SK-MEL-5 (cell line): ENCODE measurements at regions not wholly inside any gene's neighbourhood (a gene's known extent, or its start where the extent isn't known, plus 50 kb on each side); places are given as distances from the start of the nearest gene placed in this dataset.
"Not testable (repeated sequence)": the region's sequence is repeated elsewhere in the genome, so short reads cannot be mapped to it uniquely, and the experiment has no call there.

Experiments
- DNase-seq: peaks from one replicate; pipeline ENCODE4 v3.0.0-alpha.2; 2016; ENCODE audit warnings: low read depth, low spot score
- in situ Hi-C: cut with HindIII; loops from 2 replicates; pipeline ENCODE4 v1.10.0; 2016; ENCODE audit warnings: low sequenced_read_pairs, high pct_unique_total_duplicates, low pct_unique_long_range_greater_than_20kb

DNA sequence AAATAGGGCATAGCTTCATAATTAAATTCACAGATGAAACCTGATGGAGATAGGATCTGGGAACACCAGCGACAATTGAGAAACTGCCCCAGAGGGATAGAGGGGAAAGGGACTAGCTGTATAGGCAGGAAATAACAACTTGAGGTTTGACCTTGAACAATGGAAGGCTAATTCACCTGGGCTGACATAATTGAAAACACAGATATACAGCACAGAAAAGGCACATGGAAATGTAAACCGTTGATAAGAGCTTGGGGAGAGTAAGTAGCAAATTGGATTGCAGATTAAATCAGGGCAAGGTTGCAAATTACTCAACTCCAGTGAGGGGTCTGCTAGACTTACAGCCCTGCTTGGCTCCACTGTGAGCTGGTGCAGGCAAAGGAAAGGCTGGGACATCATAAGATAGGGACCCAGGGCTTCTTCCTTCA, 246.7 kb downstream of the DLEU7 start:
- in situ Hi-C loops: no loop called here
- DNase-seq: no peak

- in situ Hi-C loops: no loop called here
- peak; percentile 39 for DNase-seq
These were observed 245.2 kb downstream of the DLEU7 start for GRCh38 chr13:50598338-50598737.

GRCh38 chr13:50599046-50599445, 244.4 kb downstream of the DLEU7 start:
- DNase-seq: no peak
- in situ Hi-C loops: no loop called here

DNA sequence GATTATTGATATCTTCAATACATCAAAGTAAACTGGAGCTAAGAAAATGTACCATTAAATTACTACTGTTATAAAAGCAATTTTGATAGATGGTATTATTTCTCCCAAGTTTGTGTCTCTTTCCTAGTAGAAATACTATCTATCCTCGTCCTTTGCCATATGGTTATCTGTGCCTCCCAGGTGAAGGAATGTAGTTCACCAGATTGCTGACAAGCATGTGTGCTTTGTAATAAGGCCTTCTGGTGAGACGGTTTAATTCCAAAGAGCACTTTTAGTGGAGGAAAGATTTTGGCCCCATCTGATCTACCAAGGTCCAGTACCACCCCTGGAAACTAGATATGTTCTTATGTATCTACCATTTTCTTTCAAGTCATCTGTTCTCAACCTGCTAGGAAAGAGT, 243.6 kb downstream of the DLEU7 start:
- no peak for DNase-seq

DNA sequence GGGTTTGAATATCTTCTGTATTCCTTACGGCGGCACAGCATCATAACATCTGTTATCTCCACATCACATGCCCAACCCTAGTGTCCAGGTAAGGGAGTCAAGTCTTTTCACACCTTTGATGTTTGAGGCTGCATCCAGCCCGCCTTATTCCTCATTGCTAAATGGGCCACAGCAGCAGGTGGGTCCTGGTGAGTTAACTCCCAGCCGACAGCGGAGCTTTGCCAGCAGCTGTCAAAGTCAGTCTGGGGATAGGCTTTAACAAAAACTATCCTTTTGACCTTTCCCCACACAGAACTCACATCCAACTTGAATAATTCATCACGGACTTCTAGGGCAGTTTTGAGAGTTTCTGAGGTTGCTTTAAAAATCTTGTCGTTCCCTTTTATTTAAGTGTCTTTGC, 235.1 kb downstream of the DLEU7 start:
- no peak for DNase-seq
- in situ Hi-C loops: no loop called here

More for the DNA sequence above, 243.6 kb downstream of the DLEU7 start:
- in situ Hi-C loops: no loop called here

GRCh38 chr13:50609011-50609410, 234.5 kb downstream of the DLEU7 start:
- DNase-seq: no peak
- in situ Hi-C loops: no loop called here

DNA sequence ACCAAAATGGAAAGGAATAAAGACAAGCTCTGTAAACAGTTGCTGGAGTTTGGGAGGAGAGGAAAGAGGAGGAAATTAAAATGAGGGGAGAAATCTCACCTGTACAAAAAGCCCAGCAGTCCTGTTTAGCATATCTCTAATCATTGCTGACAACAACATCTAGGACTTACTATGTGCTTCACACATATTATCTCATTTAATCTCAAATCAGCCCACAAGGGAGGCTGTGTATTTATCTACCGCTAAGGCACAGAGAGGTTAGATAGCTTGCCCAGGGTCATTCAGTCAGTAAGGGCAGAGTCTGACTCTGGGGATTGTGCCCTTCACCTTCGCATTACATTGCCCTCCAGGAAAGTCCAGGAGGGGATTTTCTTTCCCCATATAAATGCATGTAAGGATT, 233.3 kb downstream of the DLEU7 start:
- in situ Hi-C loops: no loop called here
- no peak for DNase-seq

GRCh38 chr13:50611117-50611781, 232.2 kb downstream of the DLEU7 start:
- DNase-seq: no peak
- in situ Hi-C loops: no loop called here

DNA sequence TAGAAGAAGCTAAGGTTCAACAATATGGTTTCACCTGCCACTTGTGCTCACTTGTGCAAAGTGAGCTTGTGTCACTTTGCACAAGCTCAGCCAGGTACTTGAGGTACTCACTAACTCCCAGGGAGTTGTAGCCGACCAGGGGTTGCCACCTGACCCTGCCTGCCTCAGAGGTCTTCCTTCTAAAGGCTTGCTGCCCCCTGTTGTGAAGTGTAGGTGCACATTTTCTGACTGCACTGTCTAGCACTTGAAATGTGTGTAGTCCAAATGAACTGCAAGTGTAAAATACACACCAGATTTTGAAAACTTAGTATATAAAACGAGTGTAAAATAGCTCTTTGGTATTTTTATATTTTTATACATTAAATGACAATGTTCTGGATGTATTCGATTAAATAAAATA, 230.8 kb downstream of the DLEU7 start:
- in situ Hi-C loops: no loop called here
- DNase-seq: no peak

GRCh38 chr13:50613356-50613831, 230.1 kb downstream of the DLEU7 start:
- no peak for DNase-seq
- in situ Hi-C loops: no loop called here

DNA sequence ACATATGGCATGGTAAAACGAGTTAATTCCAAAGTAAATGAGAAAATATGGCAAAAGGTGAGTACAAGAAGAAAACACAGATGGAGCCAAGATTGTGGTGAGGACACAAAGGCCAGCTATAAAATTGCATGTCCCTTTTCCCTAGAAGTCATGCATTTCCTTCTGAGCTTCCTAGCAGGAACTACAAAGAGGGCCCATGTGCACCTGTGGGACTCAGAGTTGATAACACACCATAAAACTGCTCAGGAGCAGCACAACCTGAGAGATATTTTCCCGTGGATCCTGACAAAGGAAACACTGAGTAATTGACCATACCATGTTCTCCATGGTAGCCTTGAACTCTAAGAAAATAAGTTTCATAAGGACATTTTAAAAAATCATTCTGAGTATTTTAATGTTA, 228.3 kb downstream of the DLEU7 start:
- no peak for DNase-seq
- in situ Hi-C loops: no loop called here

- in situ Hi-C loops: no loop called here
- no peak for DNase-seq
These were observed 227.4 kb downstream of the DLEU7 start for GRCh38 chr13:50616101-50616500.

DNA sequence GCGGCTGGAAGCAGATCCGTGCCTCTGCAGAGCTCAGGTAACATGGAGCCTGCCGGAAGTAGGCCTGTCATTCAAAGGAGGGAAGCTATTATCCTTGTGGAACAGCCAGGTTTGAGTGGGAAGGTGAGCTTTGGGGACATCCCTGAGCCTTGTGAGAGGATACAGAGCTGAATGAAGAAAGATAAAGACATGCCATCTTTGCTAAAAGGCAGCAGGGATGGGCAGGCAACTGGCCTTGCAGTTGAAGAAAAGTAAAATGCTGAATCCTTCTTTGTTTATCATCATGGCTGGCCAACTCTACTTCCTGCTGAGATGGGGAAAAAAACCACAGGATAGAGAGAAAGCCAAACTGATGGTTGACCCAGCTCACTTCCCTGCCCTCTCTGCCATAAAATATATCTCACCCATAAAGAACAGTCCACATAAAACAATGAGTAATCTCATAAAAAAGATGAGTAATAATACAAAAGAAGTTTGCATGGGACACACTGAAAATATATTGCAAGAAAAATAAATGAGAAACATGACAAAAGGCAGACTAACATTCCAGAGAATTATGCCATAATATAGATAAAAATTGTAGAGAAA, 226.3 kb downstream of the DLEU7 start:
- in situ Hi-C loops: no loop called here
- no peak for DNase-seq

DNA sequence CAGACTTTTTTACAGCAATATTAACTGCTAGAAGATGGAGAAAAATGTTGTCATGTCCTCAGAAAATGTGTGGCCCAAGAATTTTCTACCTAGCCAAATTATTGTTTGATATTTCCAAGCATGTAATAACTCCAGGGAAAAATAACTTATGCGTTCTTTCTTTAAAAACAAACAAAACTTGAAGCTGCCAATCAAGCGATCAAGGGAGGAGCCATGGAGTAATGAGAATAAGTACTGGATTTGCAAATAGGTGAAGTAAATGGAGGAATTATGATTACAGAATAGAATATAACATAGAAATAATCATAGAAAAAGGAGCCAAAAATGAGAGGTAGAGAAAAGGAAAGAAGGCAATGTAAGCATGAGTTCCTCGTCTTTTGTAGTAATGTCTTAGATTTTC, 225.3 kb downstream of the DLEU7 start:
- in situ Hi-C loops: no loop called here
- DNase-seq: no peak

- DNase-seq: peak; percentile 89
- in situ Hi-C loops: no loop called here
These were observed 217.4 kb downstream of the DLEU7 start for GRCh38 chr13:50626101-50626547.

DNA sequence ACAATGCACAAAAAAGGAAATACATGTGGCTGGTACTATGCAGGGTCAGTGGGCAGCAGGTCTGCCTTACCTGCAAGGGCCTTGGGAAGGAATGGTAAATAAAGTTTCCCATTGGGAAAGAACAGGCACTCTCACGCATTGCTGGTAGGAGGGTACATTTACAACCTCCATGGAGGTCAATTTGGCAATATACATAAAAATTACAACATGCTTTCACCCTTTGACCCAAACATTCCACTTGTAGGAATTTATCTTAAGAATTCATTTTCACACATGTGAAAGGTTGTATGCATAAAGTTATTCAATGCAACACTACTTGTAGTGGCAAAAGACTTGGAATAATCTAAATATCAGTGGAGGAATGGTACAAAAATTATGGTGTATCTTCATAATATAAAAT, 216.4 kb downstream of the DLEU7 start:
- in situ Hi-C loops: no loop called here
- no peak for DNase-seq

DNA sequence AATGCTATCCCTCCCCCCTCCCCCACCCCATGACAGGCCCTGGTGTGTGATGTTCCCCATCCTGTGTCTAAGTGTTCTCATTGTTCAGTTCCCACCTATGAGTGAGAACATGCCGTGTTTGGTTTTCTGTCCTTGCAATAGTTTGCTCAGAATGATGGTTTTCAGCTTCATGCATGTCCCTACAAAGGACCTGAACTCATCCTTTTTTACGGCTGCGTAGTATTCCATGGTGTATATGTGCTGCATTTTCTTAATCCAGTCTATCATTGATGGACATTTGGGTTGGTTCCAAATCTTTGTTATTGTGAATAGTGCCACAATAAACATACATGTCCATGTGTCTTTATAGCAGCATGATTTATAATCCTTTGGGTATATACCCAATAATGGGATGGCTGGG, 215.0 kb downstream of the DLEU7 start:
- DNase-seq, in situ Hi-C loops: not testable (repeated sequence)

DNA sequence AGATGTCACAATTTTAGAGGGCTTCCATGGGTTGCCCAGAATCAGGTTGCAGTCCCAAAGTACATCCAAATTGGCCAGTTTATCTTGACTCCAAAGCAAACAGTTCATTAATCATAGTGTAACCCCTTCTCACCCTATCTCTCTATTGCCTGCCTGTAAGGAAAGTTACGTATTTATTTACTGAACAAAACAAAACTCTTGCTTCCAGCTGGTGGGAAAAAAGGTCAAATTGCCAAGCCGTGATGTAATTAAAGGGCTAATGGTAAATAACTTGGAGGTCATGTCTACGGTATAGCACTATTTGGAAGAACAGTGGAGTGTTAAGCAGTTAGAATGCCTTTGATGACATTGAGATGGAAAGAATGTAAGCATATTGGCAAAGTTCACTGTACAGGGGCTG, 214.0 kb downstream of the DLEU7 start:
- no peak for DNase-seq
- in situ Hi-C loops: no loop called here

- in situ Hi-C loops: no loop called here
- DNase-seq: no peak
These were observed 213.5 kb downstream of the DLEU7 start for GRCh38 chr13:50629966-50630365.
